Inflammatory macrophage treated with lipopolysaccharide for 1 hour (primary cell): ENCODE measurements at regions not wholly inside any gene's neighbourhood (a gene's known extent, or its start where the extent isn't known, plus 50 kb on each side); places are given as distances from the start of the nearest gene placed in this dataset.

ENCODE experiments used
- DNase-seq, 2 donors: peaks; one replicate each; pipeline ENCODE4 v3.0.0-alpha.2; 2020 to 2022

- DNase-seq, result peak; percentile 57 to 64
Observed at GRCh38 chr12:92029902-92030586, 115.6 kb downstream of the BTG1 start.

GRCh38 chr12:92029136-92029535, 116.5 kb downstream of the BTG1 start:
- DNase-seq, result no peak

GRCh38 chr12:92028441-92028709, 117.3 kb downstream of the BTG1 start:
- no peak for DNase-seq

- no peak for DNase-seq
Observed at GRCh38 chr12:92027701-92028440, 117.8 kb downstream of the BTG1 start.

DNA sequence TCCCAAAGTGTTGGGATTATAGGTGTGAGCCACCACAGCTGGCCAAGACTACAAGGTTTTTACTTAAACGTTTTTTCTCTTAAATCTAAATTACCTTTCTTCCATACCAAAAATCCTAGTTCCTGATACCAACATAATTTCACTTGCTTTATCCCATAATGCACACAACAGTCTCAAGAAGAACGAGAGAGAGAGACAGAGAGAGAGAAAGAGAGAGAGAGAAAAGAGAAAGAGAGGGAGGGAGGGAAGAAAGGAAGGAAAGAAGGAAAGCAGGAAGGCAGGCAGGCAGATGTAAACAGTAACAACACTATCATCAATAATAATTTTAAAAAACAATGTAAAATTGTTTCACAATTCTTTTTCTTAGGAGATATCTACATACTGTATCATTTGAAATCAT, 118.4 kb downstream of the BTG1 start:
- no peak for DNase-seq

DNA sequence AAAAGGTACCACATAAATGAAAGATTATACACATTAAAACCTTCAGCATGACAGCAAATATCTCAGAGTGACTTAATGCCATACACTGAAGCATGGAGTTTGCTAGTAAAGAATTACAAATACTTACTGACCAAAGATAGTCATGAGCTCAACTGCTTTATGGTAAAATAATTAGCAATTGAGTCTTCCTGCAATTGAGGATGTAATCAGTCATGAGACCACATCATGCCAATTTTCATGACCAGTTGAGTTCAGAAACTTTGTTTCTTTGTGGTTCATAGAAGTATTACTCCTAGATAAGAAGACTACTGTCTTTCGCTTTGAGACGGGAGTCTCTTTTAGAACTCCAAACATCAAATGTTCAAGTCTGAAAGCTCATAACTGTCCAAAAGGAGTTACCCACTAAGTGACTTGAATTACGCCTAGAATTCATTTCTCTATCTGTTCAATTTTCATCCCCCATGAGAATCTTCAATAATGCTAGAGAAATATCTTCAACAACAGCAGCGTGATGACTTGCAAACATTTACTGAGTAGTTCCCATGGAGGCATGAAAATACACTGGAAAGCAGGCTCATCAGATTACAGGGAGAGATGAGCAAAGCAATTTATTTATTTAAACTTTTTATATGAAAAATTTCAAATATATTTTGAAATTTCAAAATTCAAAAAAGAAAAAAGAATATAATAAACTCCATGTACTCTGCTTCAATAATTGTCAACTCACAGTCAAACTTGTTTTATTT, 120.0 kb downstream of the BTG1 start:
- no peak for DNase-seq

DNA sequence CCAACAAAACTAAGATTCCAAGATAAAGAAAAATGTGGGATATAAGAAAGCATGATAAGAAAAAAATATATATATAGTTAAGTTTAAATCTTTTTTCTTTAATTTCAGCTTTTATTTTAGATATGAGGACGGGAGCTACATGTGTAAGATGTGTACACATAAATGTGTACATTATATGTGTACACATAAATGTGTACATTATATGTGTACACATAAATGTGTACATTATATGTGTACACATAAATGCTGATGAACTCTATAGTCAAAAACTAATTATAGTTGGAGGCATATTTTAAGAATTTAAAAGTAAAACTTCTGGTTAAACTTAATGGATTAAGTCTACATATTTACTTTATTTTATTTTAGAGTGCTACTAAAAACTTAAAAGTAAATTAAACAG, 123.6 kb downstream of the BTG1 start:
- no peak for DNase-seq

- DNase-seq, result no peak
Observed at GRCh38 chr12:92021666-92022035, 124.0 kb downstream of the BTG1 start.

GRCh38 chr12:92020983-92021665, 124.5 kb downstream of the BTG1 start:
- no peak for DNase-seq

DNA sequence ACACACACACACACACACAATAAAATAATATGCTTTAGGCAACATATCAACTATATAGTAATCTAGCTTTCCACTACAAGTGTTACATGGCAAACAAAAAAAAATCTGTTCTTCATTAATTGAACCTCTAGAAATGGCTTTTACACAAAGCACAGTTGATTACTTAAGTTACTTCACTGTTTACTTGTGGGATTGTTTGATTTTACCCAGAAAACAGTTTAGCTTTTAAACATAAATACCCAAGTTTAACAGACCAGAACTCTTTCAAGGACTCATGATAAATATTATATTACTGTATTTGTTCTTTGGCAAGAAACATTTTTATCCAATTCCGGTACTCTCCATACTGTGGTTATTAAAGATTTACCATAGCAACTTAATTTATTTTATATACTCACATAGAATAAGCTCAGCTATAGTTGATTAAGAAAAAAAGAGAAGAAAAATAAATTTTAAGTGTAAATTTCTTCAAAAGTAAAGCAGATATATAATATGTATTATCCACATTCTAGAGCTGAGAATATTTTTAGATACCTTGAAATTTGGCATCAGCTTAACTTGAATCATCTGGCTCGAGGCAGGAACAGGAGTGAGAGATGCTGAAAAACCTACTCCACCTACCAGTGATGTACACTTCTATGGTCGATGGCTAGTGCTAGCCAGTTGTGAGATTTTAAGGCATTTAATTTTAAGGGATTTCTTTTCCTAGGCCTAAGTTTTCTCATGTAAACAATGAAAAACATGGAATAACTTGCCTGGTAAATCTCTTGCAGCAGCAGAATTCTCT, 126.0 kb downstream of the BTG1 start:
- DNase-seq, result no peak

DNA sequence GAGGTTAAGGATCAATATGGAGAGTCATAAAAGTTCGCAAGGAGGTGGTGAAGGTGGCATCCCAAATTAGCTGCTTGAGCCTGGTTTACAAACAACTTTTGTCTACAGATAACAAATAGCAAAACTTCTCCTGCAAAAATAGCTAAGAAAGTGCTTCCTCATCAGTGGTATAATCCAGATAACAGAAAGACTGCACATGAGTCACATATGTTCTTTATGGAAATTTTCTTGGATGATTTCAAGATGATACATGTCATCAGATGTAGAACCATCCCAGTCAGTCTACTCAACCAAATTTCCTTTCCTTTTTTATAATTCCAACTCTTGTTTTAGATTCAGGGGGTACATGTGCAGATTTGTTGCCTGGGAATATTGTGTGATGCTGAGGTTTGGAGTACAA, 133.0 kb downstream of the BTG1 start:
- no peak for DNase-seq

- no peak for DNase-seq
Observed at GRCh38 chr12:92010853-92011701, 134.6 kb downstream of the BTG1 start.

- DNase-seq, result no peak
Observed at GRCh38 chr12:92010368-92010767, 135.3 kb downstream of the BTG1 start.

DNA sequence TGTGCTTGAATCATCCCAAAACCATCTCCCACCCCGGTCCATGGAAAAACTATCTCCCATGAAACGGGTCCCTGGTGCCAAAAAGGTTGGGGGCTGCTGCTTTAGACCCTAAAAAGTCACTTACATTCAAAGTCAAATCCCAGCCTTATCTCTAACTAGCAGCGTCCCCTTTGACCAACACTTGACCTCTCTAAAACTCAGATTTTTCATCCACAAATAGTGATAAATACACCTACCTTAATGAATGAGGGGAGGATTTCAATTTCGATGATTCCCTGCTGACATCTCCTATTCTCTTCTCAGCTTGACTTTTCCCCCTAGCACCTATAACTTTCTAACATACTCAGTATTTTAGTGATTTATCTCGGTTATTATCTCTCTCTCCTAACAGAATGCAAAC, 137.3 kb downstream of the BTG1 start:
- DNase-seq, result no peak

GRCh38 chr12:92007787-92008186, 137.9 kb downstream of the BTG1 start:
- DNase-seq, result no peak

GRCh38 chr12:92003701-92004100, 141.9 kb downstream of the BTG1 start:
- no peak for DNase-seq

DNA sequence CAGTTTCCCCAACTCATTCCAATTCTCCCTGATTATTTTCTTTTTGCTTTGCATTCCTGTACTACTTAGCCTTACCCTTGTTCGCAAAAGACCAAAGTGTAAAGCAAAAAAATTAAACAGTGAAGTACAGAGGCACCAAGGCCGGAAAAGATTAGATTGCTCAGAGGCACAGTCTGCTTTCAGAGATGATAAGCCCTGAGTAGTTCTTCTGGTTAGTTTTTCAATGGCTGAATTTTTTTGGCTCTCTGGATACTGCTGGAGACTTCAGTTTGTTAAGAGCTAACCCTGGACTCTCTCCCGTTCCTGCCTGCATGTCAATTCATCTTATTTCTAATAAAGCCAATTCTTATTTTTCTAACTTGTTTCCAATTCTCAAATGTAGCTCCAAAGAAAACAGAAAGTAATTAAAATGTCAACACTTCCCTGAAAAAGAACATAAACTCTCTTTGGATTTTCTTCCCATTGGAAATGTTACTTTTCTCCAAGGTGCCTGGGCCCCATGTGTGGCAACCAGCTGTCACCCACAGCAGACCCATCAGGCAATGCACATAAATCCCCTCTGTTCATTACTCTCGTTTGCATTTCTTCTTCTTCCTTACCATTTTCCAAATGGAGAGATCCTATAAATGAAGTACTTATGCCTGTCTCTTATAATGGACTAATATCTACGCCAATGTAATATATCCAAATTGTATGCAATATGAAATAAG, 142.8 kb downstream of the BTG1 start:
- no peak for DNase-seq

DNA sequence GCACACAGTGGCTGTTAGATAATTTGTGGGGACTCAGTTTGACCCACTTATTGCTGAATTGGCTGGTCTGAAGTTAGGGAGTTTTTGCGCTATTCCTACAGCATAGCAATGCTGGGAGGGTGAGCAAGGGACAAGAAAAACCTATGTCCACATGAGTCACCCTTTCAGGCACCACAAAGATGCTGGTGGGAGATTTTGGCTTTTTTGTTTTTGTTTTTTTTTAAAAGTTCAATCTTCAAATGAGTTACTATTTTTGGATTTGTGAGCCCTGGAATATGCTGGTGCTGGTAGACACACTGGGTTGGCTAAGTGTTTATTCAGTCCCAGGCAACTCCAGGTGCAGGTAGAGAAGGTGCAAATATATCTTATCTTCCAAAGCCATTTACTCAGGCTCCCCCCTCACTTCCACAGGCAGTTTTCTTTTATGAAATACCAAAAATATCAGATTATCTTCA, 143.4 kb downstream of the BTG1 start:
- no peak for DNase-seq

GRCh38 chr12:92000597-92000996, 145.0 kb downstream of the BTG1 start:
- no peak for DNase-seq

DNA sequence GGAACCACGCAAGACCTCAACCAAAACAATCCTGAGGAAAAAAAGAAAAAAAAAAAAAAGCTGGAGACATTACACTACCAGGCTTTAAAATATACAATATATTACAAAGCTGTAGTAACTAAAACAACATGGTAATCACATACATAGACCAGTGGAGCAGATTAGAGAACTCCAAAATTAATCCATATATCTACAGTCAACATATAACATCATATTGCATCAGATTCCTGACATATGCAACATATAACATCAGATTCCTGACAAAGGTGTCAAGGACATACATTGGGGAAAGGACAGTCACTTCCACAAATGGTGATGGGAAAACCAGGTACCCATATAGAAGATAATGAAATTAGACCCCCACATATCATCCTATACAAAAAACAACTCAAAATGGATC, 145.8 kb downstream of the BTG1 start:
- no peak for DNase-seq

GRCh38 chr12:91998316-91998715, 147.3 kb downstream of the BTG1 start:
- DNase-seq, result no peak
